K562 (cell line): ENCODE measurements at regions not wholly inside any gene's neighbourhood (a gene's known extent, or its start where the extent isn't known, plus 50 kb on each side); places are given as distances from the start of the nearest gene placed in this dataset.

Experiments
- ATAC-seq: fragments of 200-7000 bp; cut with Tn5 transposase; 3 replicates; pipeline ENCODE4 v1.9.1; 2020; ENCODE audit warnings: moderate library complexity
- BruUV-seq: library from RNA; stranded (reverse); fragments of 400-500 nt; replicated peaks from 2 replicates; lab custom pipeline; 2021; lab: Mats Ljungman, UMichigan
- CTCF ChIA-PET: fragments of 300-600 bp; formaldehyde crosslinking; extraction: SDS; loops from one replicate; lab custom pipeline; 2021; ENCODE audit warnings: low intra/inter-chr PET ratio; lab: Yijun Ruan, JAX
- POLR2A ChIA-PET: fragments of 300-600, 350-650 bp; sonication (Branson Sonifier 250); formaldehyde crosslinking; extraction: SDS; loops from one replicate; lab custom pipeline; 2021; ENCODE audit warnings: antibody characterized with exemption, inconsistent platforms; lab: Yijun Ruan, JAX
- DNase-seq, 4 experiments: peaks; one replicate each; pipeline versions ENCODE4 v3.0.0 to v3.0.0-alpha.2; 2011 to 2018; ENCODE audit warnings: low spot score in 3 of 4, mixed read lengths in 3 of 4; ENCODE audit errors: extremely low read depth in 1 of 4
- FAIRE-seq: peaks from 2 replicates; lab custom pipeline; 2011; peaks lifted over from hg19 to GRCh38; lab: Jason Lieb, UNC
- H2AFZ ChIP-seq: 2 replicates; pipeline ENCODE4 v1.6.0; 2011; ENCODE audit warnings: low read depth, low read length, control low read depth, inconsistent platforms
- H3K27ac ChIP-seq: fragments of 200-600 bp; 3 replicates; pipeline ENCODE4 v1.8.0; 2011; ENCODE audit warnings: low read depth, mild to moderate bottlenecking, control low read depth, inconsistent platforms, low read length, moderate library complexity, mixed read lengths; ENCODE audit errors: extremely low read depth
- H3K27me3 ChIP-seq, 2 experiments: fragments of 300-600 bp in 1 of 2; 2 replicates in 1 of 2; 3 replicates in 1 of 2; pipeline versions ENCODE4 v1.6.0 to v1.8.0; 2011; ENCODE audit warnings: inconsistent platforms in 2 of 2, low read length in 2 of 2, mild to moderate bottlenecking in 1 of 2, mixed read lengths in 1 of 2, moderate library complexity in 1 of 2; ENCODE audit not compliant: control insufficient read depth in 2 of 2, insufficient read depth in 2 of 2
- H3K36me3 ChIP-seq: fragments of 300-600 bp; 3 replicates; pipeline ENCODE4 v1.8.0; 2011; ENCODE audit warnings: mild to moderate bottlenecking, low read length, inconsistent platforms; ENCODE audit not compliant: control insufficient read depth, insufficient read depth
- H3K4me1 ChIP-seq, 2 experiments: fragments of 200-600 bp in 1 of 2; replicated peaks in 1 of 2; 2 replicates in 1 of 2; 3 replicates in 1 of 2; pipeline versions ENCODE4 v1.5.1 to v1.8.0; 2011; ENCODE audit warnings: inconsistent platforms in 2 of 2, low read length in 2 of 2, mild to moderate bottlenecking in 1 of 2, mixed read lengths in 1 of 2, moderate library complexity in 1 of 2; ENCODE audit not compliant: control insufficient read depth in 2 of 2, insufficient read depth in 2 of 2
- H3K4me2 ChIP-seq: 2 replicates; pipeline ENCODE4 v1.6.1; 2011; ENCODE audit warnings: low read length, control low read depth, inconsistent platforms, mixed read lengths; ENCODE audit not compliant: insufficient read depth
- H3K4me3 ChIP-seq: fragments of 200-600 bp; sonication (generic), shearing (Covaris generic); 2 replicates; pipeline ENCODE4 v1.5.1; 2016; ENCODE audit warnings: control low read depth, inconsistent platforms
- H3K79me2 ChIP-seq: fragments of 200-600 bp; 3 replicates; pipeline ENCODE4 v1.8.0; 2011; ENCODE audit warnings: low read length, inconsistent platforms; ENCODE audit not compliant: control insufficient read depth, insufficient read depth
- H3K9ac ChIP-seq, 2 experiments: 2 replicates each; pipeline versions ENCODE4 v1.6.0 to v1.6.1; 2011; ENCODE audit warnings: low read depth in 2 of 2, low read length in 2 of 2, control low read depth in 1 of 2, inconsistent platforms in 1 of 2, mild to moderate bottlenecking in 1 of 2, mixed read lengths in 1 of 2; ENCODE audit not compliant: insufficient read depth in 1 of 2
- H3K9me1 ChIP-seq: one replicate; pipeline ENCODE4 v1.6.0; 2011; ENCODE audit warnings: inconsistent platforms, mild to moderate bottlenecking, low read length, moderate library complexity; ENCODE audit not compliant: control insufficient read depth, insufficient read depth
- H3K9me3 ChIP-seq: replicated peaks from 2 replicates; pipeline ENCODE4 v1.5.1; 2011; ENCODE audit warnings: low read depth, low read length, inconsistent platforms; ENCODE audit not compliant: control insufficient read depth, insufficient read depth
- H4K20me1 ChIP-seq: replicated peaks from 2 replicates; pipeline ENCODE4 v1.6.1; 2011; ENCODE audit warnings: low read length, inconsistent platforms, mixed read lengths; ENCODE audit not compliant: control insufficient read depth, insufficient read depth
- BRF2 ChIP-seq: IDR thresholded peaks from 3 replicates; pipeline ENCODE4 v1.6.1; 2011; ENCODE audit warnings: borderline replicate concordance, mild to moderate bottlenecking; ENCODE audit not compliant: insufficient read length, insufficient read depth
- DIDO1 ChIP-seq: fragments of 450-650 bp; IDR thresholded peaks from 2 replicates; pipeline ENCODE4 v1.6.1; 2016; ENCODE audit warnings: low read depth, missing biosample characterization, missing genetic modification characterization
- MEF2D ChIP-seq: conservative IDR thresholded peaks from 2 replicates; pipeline ENCODE4 v1.6.1; 2016; ENCODE audit warnings: low read depth, missing genetic modification characterization, missing compliant biosample characterization
- TAF7 ChIP-seq: fragments of 450-650 bp; IDR thresholded peaks from 2 replicates; pipeline ENCODE4 v1.6.1; 2016; ENCODE audit warnings: missing genetic modification characterization, missing compliant biosample characterization
- TOE1 ChIP-seq, 2 experiments: fragments of 450-650 bp in 1 of 2; sonication (generic) in 1 of 2; formaldehyde crosslinking in 1 of 2; IDR thresholded peaks; 2 replicates each; pipeline versions ENCODE4 v1.7.1 to v1.8.0; 2016 to 2022; ENCODE audit warnings: borderline replicate concordance in 2 of 2, mild to moderate bottlenecking in 2 of 2, antibody characterized with exemption in 1 of 2, inconsistent platforms in 1 of 2, low read depth in 1 of 2, missing genetic modification reagents in 1 of 2, moderate library complexity in 1 of 2
- ZC3H11A ChIP-seq: IDR thresholded peaks from 2 replicates; pipeline ENCODE4 v1.6.1; 2012; ENCODE audit warnings: low read depth, low read length, improper control_type of control experiment
- ZHX1 ChIP-seq: fragments of 150-350 bp; conservative IDR thresholded peaks from 2 replicates; pipeline ENCODE4 v1.6.1; 2014; ENCODE audit warnings: low read length
- ZNF274 ChIP-seq: IDR thresholded peaks from 2 replicates; pipeline ENCODE4 v1.6.1; 2011; ENCODE audit warnings: low read depth, mild to moderate bottlenecking, low read length, moderate library complexity, borderline replicate concordance
- ZNF592 ChIP-seq: fragments of 450-650 bp; IDR thresholded peaks from 2 replicates; pipeline ENCODE4 v1.6.1; 2017; ENCODE audit warnings: antibody characterized with exemption, mild to moderate bottlenecking
- ZNF699 ChIP-seq: fragments of 250-450 bp; sonication (Bioruptor Pico); IDR thresholded peaks from 2 replicates; pipeline ENCODE4 v1.8.0; 2021; ENCODE audit warnings: mild to moderate bottlenecking, moderate library complexity; ENCODE audit not compliant: insufficient replicate concordance
- WGBS: fragments of 100-300 bp; shearing (Covaris generic); methylation state at CpG from one replicate; pipeline ENCODE4 v1.1.6; 2016; ENCODE audit warnings: low coverage, mixed read lengths; ENCODE audit not compliant: insufficient coverage; ENCODE audit errors: missing lambda C conversion rate; 5-methylcytosine and 5-hydroxymethylcytosine counted together
- in situ Hi-C: fragments of 300-500 bp; cut with MboI; formaldehyde crosslinking; loops from 4 replicates; pipeline ENCODE4 v1.15.0; 2018; ENCODE audit warnings: inconsistent platforms, mixed read lengths
- intact Hi-C: fragments of 100-400 bp; cut with micrococcal nuclease; formaldehyde crosslinking; loops from 2 replicates; pipeline ENCODE4 v1.14.2; 2022

GRCh38 chr15:39144051-39144450, 436.8 kb upstream of the THBS1 start (continued):
- TF ChIP-seq ZNF274: no peak
- TF ChIP-seq ZNF592: no peak

GRCh38 chr15:39144613-39145499, 436.0 kb upstream of the THBS1 start:
- ATAC-seq: no peak
- Histone ChIP-seq H3K79me2 (no peaks in the 10 kb centered on the region), H3K27me3 (no peaks in the 10 kb centered on the region; a peak in 1 of 5 replicates), H3K4me2 (no peak overlapping the region), H3K9me1 (no peaks in the 10 kb centered on the region), H3K4me1 (peaks cover 4 to 20% of the 10 kb centered on the region in 2 experiments; a peak in 3 of 5 replicates), H3K27ac (no peak overlapping the region), H4K20me1 (0 out of 2 replicates have a peak, but pooled peaks cover 4% of the 10 kb centered on the region), H3K36me3 (no peaks in the 10 kb centered on the region), H2AFZ (no peak overlapping the region), H3K9ac (no peak overlapping the region), H3K4me3 (no peak overlapping the region), H3K9me3 (no peaks in the 10 kb centered on the region)
- ChIA-PET CTCF (interaction anchor here (0.5 kb wide), 1 partner anchor 1069 kb away, joined by 3 read pairs; no protein-coding TSS in a partner anchor), POLR2A (interaction anchor here (1.1 kb wide), 1 partner anchor 11 kb away, joined by 3 read pairs; no protein-coding TSS in a partner anchor)
- in situ Hi-C loops: no loop called here
- no TSS peak for BruUV-seq
- no peak for DNase-seq
- intact Hi-C loops: no loop called here
- no peak for FAIRE-seq
- WGBS: 14% methylated on average over 2 of the region's 2 CpGs
- TF ChIP-seq BRF2: no peak
- TF ChIP-seq ZHX1: no peak
- no peak for TF ChIP-seq ZC3H11A
- TF ChIP-seq TAF7 (tag): no peak
- no peak for TF ChIP-seq MEF2D (tag)
- TF ChIP-seq ZNF699 (CRISPR knock-in tag): no peak
- no peak for TF ChIP-seq DIDO1 (tag)
- TF ChIP-seq TOE1 (IDR thresholded peaks at IDR 0.05; ENCODE audit: borderline replicate concordance): no peak
- TF ChIP-seq TOE1 (CRISPR knock-in tag; IDR thresholded peaks at IDR 0.05; ENCODE audit: borderline replicate concordance, low read depth): no peak
